Caki2 (cell line): ENCODE measurements at regions not wholly inside any gene's neighbourhood (a gene's known extent, or its start where the extent isn't known, plus 50 kb on each side); places are given as distances from the start of the nearest gene placed in this dataset.

Experiments used
- DNase-seq: peaks from one replicate; pipeline ENCODE4 v3.0.0-alpha.2; 2015; ENCODE audit warnings: low read depth
- in situ Hi-C: cut with HindIII; loops from 2 replicates; pipeline ENCODE4 v1.10.0; 2016; ENCODE audit warnings: low sequenced_read_pairs, low pct_unique_long_range_greater_than_20kb, mixed read lengths

DNA sequence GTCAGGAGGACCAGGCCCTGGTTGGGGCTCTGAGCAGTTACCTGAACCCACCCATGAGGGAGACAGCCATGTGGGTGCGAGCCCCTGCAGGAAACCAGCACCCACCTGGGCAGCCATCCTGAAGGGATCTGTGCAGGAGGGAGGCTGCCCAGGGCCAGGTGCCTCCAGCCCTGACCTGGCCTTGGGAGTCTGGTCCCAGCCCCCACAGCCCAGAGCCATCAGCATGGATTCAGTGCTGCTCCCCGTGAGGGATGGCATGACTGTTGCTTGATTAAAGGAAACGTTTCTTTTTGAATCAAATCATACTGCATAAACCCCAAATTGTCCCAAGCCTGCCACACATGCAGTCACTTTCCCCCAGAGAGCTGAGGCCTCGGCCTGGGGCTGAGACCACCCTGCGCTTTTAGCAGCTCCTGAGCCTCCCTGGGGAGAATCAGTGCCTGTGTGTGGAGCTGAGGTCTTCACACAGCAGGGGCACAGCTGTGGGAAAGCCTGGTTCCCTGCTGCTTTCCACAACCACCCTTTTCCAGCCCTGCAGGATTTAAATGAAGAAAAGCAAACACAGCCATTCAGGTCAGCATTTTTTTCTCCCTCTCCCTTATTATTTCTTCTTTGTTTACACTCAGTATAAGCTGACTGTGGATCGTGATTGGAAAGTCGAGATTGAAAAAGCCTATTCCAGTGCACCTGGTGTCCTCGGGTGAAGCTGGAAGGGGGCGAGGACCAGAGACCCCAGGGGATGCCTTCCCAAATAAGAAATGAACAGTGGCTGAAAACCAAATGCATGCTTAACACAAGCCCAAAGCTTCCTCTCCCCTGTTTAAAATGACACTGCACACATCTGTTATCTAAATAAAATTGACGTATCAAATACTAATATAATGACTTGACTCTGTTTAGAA lies 283.9 kb downstream of the SMOC2 start:
- DNase-seq, result no peak
- in situ Hi-C loops, result no loop called here

DNA sequence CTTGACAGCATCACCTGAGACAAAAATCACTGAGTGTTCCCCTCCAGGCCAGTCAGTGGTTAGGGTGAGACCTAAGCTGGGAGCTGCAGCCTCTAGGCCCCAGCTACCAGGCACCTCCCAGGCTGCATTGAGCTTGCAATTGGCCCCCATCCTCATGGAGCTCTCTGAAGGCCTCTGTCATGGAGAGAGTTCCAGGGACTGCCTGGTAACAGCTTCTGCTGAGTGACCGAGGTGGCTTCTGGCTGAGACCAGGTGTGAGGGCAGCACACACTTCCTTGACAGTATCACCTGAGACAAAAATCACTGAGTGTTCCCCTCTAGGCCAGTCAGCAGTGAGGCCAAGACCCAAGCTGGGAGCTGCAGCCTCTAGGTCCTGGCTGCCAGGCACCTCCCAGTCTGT lies 283.0 kb downstream of the SMOC2 start:
- in situ Hi-C loops, result no loop called here
- no peak for DNase-seq

DNA sequence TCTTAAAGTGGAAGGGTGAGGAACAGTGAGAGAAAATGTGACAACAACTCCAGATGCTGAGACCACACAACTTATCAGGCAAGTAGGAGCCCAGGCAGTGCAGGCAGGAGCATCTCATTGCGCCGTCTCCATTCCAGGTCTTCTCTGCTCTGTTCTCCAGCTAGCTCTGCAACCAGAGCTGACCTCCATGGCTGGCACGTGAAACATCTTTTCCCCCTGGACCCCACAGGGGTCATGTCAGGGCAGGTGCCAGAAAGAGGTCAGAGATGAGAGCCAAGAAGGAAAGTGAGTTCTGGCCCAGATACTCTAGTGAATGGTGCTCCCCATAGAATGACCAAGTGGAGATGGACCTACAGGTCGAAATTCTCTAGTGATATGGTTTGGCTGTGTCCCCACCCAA lies 281.4 kb downstream of the SMOC2 start:
- in situ Hi-C loops, result no loop called here
- DNase-seq, result no peak

DNA sequence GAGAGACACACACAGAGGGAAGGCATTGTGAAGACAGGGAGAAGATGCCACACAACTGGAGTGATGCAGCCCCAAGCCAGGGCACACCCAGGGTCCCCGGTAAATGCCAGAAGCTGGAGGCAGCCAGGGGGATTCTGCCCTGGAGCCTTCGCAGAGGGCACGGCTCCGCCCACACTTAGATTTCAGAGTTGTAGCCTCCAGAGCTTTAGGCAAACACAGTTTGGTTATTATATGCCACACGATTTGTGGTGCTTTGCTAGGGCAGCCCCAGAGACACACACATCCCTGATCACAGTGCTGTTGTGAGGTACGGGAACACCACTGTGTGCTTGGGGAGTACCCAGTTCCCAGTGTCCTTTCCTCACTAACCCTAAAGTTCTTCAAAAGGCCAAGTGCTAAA lies 280.6 kb downstream of the SMOC2 start:
- in situ Hi-C loops, result no loop called here
- DNase-seq, result no peak

DNA sequence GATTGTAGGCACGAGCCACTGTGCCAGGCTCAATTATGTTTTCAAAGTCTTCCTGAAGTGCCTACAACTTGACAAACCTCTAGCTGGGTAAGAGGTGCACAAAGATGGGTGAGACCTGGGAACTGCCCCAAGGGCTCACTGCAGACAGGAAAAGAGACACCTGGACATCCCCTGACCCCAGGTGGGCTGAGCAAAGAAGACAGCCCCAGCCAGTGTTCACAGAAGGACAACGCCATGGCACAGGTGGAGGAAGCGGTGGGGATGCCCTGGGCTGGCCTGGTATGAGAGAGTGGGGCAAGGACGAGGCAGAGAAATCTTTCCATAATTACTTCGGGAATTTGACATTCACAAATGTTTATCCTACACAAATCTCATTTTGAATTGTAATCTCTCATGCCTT lies 278.9 kb downstream of the SMOC2 start:
- in situ Hi-C loops, result no loop called here
- DNase-seq, result no peak

DNA sequence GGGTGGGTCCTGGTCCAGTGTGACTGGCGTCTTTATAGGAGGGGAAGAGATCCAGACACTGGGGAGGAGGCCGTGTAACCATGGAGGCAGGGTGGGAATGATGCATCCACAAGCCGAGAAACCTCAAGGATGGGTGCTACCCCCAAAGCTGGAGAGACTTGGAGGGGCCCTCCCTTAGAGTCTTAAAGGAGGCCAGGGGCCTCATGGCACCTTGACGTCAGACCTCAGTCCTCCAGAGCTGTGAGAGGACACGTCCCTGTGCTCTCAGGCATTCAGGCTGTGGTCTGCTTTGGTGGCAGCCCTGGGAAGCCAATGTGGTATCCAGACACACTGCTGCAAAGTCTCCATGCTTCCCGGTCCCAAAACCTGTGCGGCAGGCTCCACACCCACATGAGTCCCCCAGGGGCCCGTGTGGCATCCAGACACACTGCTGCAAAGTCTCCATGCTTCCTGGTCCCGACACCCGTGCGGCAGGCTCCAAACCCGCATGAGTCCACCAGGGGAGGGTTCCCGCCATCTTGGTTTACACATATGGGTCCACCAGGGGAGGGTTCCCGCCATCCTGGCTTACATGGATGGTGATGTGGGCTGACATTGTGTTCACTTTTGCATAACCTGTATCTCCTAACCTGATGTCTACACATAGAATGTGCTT lies 278.0 kb downstream of the SMOC2 start:
- no peak for DNase-seq
- in situ Hi-C loops, result no loop called here
